Spleen (tissue), 7 donors: ENCODE measurements at regions not wholly inside any gene's neighbourhood (a gene's known extent, or its start where the extent isn't known, plus 50 kb on each side); places are given as distances from the start of the nearest gene placed in this dataset.

Source experiments
- POLR2AphosphoS5 ChIP-seq, 3 donors: sonication (generic); formaldehyde crosslinking; IDR thresholded peaks; one replicate each; pipeline ENCODE4 v1.5.1; 2017; ENCODE audit warnings: antibody characterized with exemption in 3 of 3
- TF ChIP-seq, protein P1 (sequence below), 11 experiments: fragments of 200-600 bp in 7 of 11; fragments of 450-650 bp in 4 of 11; sonication (generic) in 4 of 11; IDR thresholded peaks in 8 of 11; conservative IDR thresholded peaks in 3 of 11; 1 replicate in 7 of 11; 2 replicates in 4 of 11; pipeline versions ENCODE4 v1.4.0 to v1.8.0; 2016 to 2021; ENCODE audit warnings: antibody characterized with exemption in 11 of 11, inconsistent platforms in 4 of 11, mild to moderate bottlenecking in 1 of 11
- donor health status: DM: no; HTN: no; CAD: no; lungs with moderate emphysema.
- donor health status: DM: no; HTN: no; CAD: no.
- donor health status: DM: no; HTN: no; CAD: no.

- TF ChIP-seq, protein P1, sequence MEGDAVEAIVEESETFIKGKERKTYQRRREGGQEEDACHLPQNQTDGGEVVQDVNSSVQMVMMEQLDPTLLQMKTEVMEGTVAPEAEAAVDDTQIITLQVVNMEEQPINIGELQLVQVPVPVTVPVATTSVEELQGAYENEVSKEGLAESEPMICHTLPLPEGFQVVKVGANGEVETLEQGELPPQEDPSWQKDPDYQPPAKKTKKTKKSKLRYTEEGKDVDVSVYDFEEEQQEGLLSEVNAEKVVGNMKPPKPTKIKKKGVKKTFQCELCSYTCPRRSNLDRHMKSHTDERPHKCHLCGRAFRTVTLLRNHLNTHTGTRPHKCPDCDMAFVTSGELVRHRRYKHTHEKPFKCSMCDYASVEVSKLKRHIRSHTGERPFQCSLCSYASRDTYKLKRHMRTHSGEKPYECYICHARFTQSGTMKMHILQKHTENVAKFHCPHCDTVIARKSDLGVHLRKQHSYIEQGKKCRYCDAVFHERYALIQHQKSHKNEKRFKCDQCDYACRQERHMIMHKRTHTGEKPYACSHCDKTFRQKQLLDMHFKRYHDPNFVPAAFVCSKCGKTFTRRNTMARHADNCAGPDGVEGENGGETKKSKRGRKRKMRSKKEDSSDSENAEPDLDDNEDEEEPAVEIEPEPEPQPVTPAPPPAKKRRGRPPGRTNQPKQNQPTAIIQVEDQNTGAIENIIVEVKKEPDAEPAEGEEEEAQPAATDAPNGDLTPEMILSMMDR (IDR thresholded peaks at IDR 0.05 in 8 of 11, conservative IDR thresholded peaks at IDR 0.05 in 3 of 11), result no peak
- no peak for TF ChIP-seq POLR2AphosphoS5 (IDR thresholded peaks at IDR 0.05)
Observed at GRCh38 chr4:24464566-24464965, 119.8 kb downstream of the DHX15 start.
